ENCODE measurements at regions not wholly inside any gene's neighbourhood (a gene's known extent, or its start where the extent isn't known, plus 50 kb on each side); places are given as distances from the start of the nearest gene placed in this dataset.

- no peak for TF ChIP-seq FOXA1 (IDR thresholded peaks at IDR 0.05)
- TF ChIP-seq SUZ12 (IDR thresholded peaks at IDR 0.05), result no peak
- TF ChIP-seq ZNF384 (IDR thresholded peaks at IDR 0.05), result no peak
- no peak for TF ChIP-seq FOXK2 (IDR thresholded peaks at IDR 0.05)
- no peak for TF ChIP-seq TARDBP (IDR thresholded peaks at IDR 0.05)
- TF ChIP-seq ARNT (IDR thresholded peaks at IDR 0.05), result no peak
- no peak for TF ChIP-seq FOXM1 (IDR thresholded peaks at IDR 0.05; ENCODE audit: borderline replicate concordance)
- no peak for TF ChIP-seq HDGF (IDR thresholded peaks at IDR 0.05; ENCODE audit: borderline replicate concordance)
- TF ChIP-seq L3MBTL2 (conservative IDR thresholded peaks at IDR 0.05), result no peak
- TF ChIP-seq LEF1 (IDR thresholded peaks at IDR 0.05; ENCODE audit: borderline replicate concordance), result no peak
- no peak for TF ChIP-seq CTBP1 (IDR thresholded peaks at IDR 0.05; ENCODE audit: borderline replicate concordance)
- no peak for TF ChIP-seq PKNOX1 (IDR thresholded peaks at IDR 0.05)
- no peak for TF ChIP-seq SP1 (IDR thresholded peaks at IDR 0.05)
- no peak for TF ChIP-seq NFRKB (IDR thresholded peaks at IDR 0.05)
- TF ChIP-seq ELF4 (IDR thresholded peaks at IDR 0.05), result no peak
- no peak for TF ChIP-seq BHLHE40 (IDR thresholded peaks at IDR 0.05; ENCODE audit: borderline replicate concordance)
- ChIA-PET POLR2A (no interaction called here), CTCF (interaction anchor here (1.0 kb wide), 1 partner anchor 16 kb away, joined by 3 read pairs; no protein-coding TSS in a partner anchor)
- no peak for DNase-seq (ENCODE audit: extremely low spot score)
These were observed 128.8 kb downstream of the PPP1R3A start for GRCh38 chr7:113790025-113790424.

DNA sequence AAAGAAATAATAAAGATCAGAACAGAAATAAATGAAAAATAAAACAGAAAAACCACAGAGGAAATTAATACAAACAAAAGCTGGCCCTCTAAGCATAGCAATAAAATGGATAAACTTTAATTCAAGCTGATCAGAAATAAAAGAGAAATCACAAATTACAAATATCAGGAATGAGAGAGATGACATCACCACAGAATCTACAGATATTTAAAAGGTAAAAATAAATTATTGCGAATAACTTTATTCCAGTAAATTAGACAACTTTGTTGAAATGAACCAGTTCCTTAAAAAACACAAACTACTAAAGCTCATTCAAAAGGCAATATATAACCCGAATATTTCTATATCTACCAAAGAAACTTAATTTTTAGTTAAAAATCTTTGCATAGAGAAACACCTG is 131.7 kb downstream of the PPP1R3A start:
- TF ChIP-seq FOXA1 (IDR thresholded peaks at IDR 0.05) (no peak), SP1 (IDR thresholded peaks at IDR 0.05) (no peak), SUZ12 (IDR thresholded peaks at IDR 0.05) (no peak), FOXM1 (IDR thresholded peaks at IDR 0.05; ENCODE audit: borderline replicate concordance) (no peak), TARDBP (IDR thresholded peaks at IDR 0.05) (no peak), FOXK2 (IDR thresholded peaks at IDR 0.05) (no peak), L3MBTL2 (conservative IDR thresholded peaks at IDR 0.05) (no peak), LEF1 (IDR thresholded peaks at IDR 0.05; ENCODE audit: borderline replicate concordance) (no peak), ZNF384 (IDR thresholded peaks at IDR 0.05) (no peak), ELF4 (IDR thresholded peaks at IDR 0.05) (no peak), CTBP1 (IDR thresholded peaks at IDR 0.05; ENCODE audit: borderline replicate concordance) (no peak), NFRKB (IDR thresholded peaks at IDR 0.05) (no peak), BHLHE40 (IDR thresholded peaks at IDR 0.05; ENCODE audit: borderline replicate concordance) (no peak), ARNT (IDR thresholded peaks at IDR 0.05) (no peak), PKNOX1 (IDR thresholded peaks at IDR 0.05) (no peak), HDGF (IDR thresholded peaks at IDR 0.05; ENCODE audit: borderline replicate concordance) (no peak)
- CTCF ChIA-PET, result no interaction called here
- POLR2A ChIA-PET, result no interaction called here
- no peak for DNase-seq (ENCODE audit: extremely low spot score)

DNA sequence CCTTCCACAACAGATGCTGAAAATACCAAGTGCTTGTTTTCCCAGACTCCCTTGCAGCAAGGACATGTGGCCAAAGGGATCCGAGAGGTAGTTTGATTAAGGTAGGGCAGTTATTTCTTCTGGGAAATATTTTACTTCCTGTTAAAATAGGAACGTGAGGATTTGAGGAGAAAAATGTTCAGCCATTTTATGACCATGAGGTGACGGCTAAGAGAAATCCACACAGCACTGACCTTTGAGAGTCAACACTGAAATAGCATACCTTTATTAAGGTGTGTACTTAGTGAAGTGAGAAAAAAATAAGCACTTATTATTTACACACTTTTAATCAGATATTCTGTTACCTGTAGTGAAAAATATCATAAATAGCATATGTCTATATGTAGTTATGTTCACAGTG is 133.9 kb downstream of the PPP1R3A start:
- TF ChIP-seq SP1 (IDR thresholded peaks at IDR 0.05) (no peak), FOXM1 (IDR thresholded peaks at IDR 0.05; ENCODE audit: borderline replicate concordance) (no peak), L3MBTL2 (conservative IDR thresholded peaks at IDR 0.05) (no peak), PKNOX1 (IDR thresholded peaks at IDR 0.05) (no peak), HDGF (IDR thresholded peaks at IDR 0.05; ENCODE audit: borderline replicate concordance) (no peak)
- ChIA-PET CTCF (no interaction called here), POLR2A (no interaction called here)
- DNase-seq (ENCODE audit: extremely low spot score), result no peak

DNA sequence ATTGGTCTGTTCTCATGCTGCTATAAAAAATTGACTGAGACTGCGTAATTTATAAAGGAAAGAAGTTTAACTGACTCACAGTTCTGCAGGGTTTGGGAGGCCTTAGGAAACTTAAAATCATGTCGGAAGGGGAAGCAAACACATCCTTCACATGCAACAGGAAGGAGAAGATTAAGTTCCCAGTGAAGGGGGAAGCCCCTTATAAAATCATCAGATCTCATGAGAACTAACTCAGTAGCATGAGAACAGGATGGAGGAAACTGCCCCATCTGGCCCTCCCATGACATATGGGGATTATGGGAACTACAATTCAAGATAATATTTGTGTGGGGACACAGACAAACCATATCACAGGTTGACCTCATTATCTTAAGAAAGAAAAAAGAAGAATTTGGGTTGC is 134.5 kb downstream of the PPP1R3A start:
- CTCF ChIA-PET, result no interaction called here
- TF ChIP-seq CTBP1 (IDR thresholded peaks at IDR 0.05; ENCODE audit: borderline replicate concordance) (no peak), FOXK2 (IDR thresholded peaks at IDR 0.05) (no peak), SP1 (IDR thresholded peaks at IDR 0.05) (no peak), NFRKB (IDR thresholded peaks at IDR 0.05) (no peak), TARDBP (IDR thresholded peaks at IDR 0.05) (no peak), SUZ12 (IDR thresholded peaks at IDR 0.05) (no peak), LEF1 (IDR thresholded peaks at IDR 0.05; ENCODE audit: borderline replicate concordance) (no peak), HDGF (IDR thresholded peaks at IDR 0.05; ENCODE audit: borderline replicate concordance) (no peak), FOXM1 (IDR thresholded peaks at IDR 0.05; ENCODE audit: borderline replicate concordance) (no peak), L3MBTL2 (conservative IDR thresholded peaks at IDR 0.05) (no peak), BHLHE40 (IDR thresholded peaks at IDR 0.05; ENCODE audit: borderline replicate concordance) (no peak), ELF4 (IDR thresholded peaks at IDR 0.05) (no peak), ZNF384 (IDR thresholded peaks at IDR 0.05) (no peak), ARNT (IDR thresholded peaks at IDR 0.05) (no peak), FOXA1 (IDR thresholded peaks at IDR 0.05) (no peak), PKNOX1 (IDR thresholded peaks at IDR 0.05) (no peak)
- DNase-seq (ENCODE audit: extremely low spot score), result no peak
- POLR2A ChIA-PET, result no interaction called here

GRCh38 chr7:113783403-113783802 is 135.4 kb downstream of the PPP1R3A start:
- TF ChIP-seq SP1 (IDR thresholded peaks at IDR 0.05) (no peak), L3MBTL2 (conservative IDR thresholded peaks at IDR 0.05) (no peak), ELF4 (IDR thresholded peaks at IDR 0.05) (no peak), FOXM1 (IDR thresholded peaks at IDR 0.05; ENCODE audit: borderline replicate concordance) (no peak), CTBP1 (IDR thresholded peaks at IDR 0.05; ENCODE audit: borderline replicate concordance) (no peak), SUZ12 (IDR thresholded peaks at IDR 0.05) (no peak), FOXK2 (IDR thresholded peaks at IDR 0.05) (no peak), BHLHE40 (IDR thresholded peaks at IDR 0.05; ENCODE audit: borderline replicate concordance) (no peak), ZNF384 (IDR thresholded peaks at IDR 0.05) (no peak), ARNT (IDR thresholded peaks at IDR 0.05) (no peak)
- ChIA-PET POLR2A (no interaction called here), CTCF (no interaction called here)
- DNase-seq (ENCODE audit: extremely low spot score), result no peak

- TF ChIP-seq PKNOX1 (IDR thresholded peaks at IDR 0.05) (no peak), FOXM1 (IDR thresholded peaks at IDR 0.05; ENCODE audit: borderline replicate concordance) (no peak), FOXK2 (IDR thresholded peaks at IDR 0.05) (no peak), LEF1 (IDR thresholded peaks at IDR 0.05; ENCODE audit: borderline replicate concordance) (no peak), CTBP1 (IDR thresholded peaks at IDR 0.05; ENCODE audit: borderline replicate concordance) (no peak), NFRKB (IDR thresholded peaks at IDR 0.05) (no peak), ZNF384 (IDR thresholded peaks at IDR 0.05) (no peak), TARDBP (IDR thresholded peaks at IDR 0.05) (no peak), ARNT (IDR thresholded peaks at IDR 0.05) (no peak), SP1 (IDR thresholded peaks at IDR 0.05) (no peak), BHLHE40 (IDR thresholded peaks at IDR 0.05; ENCODE audit: borderline replicate concordance) (no peak), L3MBTL2 (conservative IDR thresholded peaks at IDR 0.05) (no peak), FOXA1 (IDR thresholded peaks at IDR 0.05) (no peak), HDGF (IDR thresholded peaks at IDR 0.05; ENCODE audit: borderline replicate concordance) (no peak), ELF4 (IDR thresholded peaks at IDR 0.05) (no peak)
- ChIA-PET CTCF (no interaction called here), POLR2A (no interaction called here)
- DNase-seq (ENCODE audit: extremely low spot score), result no peak
These were observed 143.0 kb downstream of the PPP1R3A start for GRCh38 chr7:113775804-113776203.

All from HEK293T (cell line).